HG02763 (cell line): ENCODE measurements at regions not wholly inside any gene's neighbourhood (a gene's known extent, or its start where the extent isn't known, plus 50 kb on each side); places are given as distances from the start of the nearest gene placed in this dataset.

Source experiments
- ATAC-seq: cut with Tn5 transposase; IDR thresholded peaks from one replicate; pipeline ENCODE4 v1.9.1; 2021; ENCODE audit warnings: mild to moderate bottlenecking, moderate library complexity; ENCODE audit not compliant: unreplicated experiment

DNA sequence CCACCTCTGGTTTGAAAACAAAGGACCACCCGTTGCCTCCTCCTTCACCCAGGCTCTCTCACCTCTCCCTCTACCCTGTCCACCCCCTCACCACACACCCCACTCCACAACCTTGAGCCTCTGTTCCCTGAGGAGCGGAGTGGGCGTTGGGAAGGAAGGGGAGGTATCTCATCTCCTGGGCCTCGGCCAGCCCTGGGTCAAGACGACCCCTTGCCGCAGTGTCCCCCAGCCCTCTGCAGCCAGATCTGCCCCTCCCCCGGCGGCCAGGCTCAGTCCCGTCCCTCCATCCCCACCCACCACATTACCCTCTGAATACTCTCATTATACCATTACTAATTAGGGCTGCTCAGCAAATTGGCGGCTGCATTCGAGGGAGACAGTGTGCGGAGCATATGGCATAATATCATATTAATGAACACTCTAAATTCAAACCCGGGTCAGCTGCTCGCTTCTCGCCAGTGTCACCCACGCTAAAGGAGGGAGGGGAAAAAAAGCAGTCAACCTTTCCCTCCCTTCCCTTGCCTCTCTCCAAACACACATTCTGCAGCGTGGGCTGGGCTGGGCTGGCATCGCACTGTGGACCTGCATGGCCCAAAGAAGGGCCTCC lies 123.2 kb upstream of the LHX1 start:
- ATAC-seq = no peak

DNA sequence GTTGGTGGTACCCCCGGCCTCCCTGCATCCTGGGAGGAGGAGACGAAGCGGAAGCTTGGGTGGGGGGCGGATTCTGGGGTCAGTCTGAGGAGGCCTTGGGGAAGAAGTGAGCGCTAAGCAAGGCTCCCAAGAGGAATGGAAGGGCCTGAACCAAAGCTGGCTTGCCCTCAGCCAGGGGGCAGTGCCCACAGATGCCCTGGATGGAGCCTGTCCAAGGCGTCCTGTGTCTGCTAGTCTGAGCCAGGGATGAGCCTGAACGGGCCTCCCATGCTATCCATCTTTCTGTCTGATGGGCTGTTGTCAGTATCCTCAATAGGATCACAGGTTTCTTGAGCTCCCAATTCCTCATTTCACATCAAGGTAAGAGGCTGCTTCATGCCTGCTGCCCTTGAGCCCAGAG lies 122.3 kb upstream of the LHX1 start:
- no peak for ATAC-seq

DNA sequence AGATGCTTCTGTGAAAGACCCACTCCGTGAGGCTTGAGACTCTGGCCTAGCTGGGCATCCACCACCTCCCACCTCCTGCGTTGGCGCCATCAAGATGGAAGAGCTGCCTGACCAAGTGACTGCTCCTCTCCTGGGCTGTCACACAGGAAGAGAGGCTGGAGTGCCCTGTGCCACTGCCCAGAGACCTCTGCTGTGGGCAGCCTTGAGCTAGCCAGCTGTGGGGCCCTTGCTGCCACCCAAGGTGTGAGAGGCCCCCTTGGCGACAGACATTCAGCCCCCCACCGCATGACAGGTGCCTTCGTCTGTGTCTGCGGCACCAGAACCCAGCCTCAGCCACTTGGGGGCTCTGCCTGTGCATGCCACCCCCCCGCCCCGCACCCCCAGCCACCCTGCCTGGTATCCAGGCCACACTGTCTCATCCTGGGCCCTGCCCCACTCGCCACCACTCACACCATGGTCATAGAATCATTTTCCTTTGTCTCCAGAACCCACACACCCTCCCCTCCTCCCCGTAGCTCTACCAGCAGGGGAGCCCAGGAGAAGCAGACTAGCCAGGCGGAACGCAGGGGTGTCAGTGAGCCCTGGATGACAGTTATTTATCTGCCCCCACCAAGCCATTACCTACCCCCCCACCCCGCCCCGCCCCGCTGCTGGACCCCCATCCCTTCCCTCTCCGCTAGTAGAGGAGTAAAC lies 120.9 kb upstream of the LHX1 start:
- no peak for ATAC-seq

DNA sequence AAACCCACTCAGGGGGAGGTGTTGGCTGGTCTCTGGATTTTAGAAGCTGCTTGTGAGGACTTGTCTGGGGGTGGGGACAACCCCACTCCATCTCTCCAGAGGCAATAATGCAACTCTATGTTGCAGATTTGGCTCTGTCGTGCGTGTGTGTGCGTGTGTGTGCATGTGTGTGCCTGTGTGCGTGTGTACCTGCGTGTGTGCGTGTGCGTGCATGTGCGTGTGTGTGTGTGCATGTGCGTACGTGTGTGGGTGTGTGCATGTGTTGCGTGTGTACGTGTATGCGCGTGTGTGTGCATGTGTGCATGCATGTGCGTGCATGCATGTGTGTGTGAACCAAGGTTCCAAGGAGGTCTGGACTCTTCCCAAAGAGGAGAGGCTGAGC lies 120.4 kb upstream of the LHX1 start:
- ATAC-seq = no peak

DNA sequence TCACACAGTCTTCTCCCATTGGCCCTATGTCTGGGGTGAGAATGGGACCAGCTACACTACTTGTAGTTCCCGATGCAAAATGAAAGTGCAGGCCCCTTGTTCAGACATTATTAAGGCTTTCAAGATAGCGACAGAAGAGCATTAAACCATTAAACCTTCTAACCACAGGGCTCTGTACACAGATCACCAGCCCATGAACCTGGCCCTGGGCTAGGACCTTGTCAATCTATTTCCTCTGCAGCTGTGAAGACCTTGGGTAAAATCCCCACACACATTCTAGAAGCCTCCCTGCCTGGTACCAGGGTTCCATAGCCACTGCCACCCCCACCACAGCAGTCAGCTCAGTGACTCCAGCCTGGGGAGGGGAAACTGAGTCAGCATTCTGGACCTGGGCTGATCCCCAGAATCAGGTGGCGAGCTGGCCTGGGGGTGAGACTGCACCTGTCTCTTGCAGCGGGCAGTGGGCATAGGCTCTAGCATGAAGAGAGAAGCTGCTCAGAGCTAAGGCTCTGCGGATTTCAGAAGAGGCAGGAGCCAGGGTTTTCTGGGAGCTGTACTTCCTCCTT lies 119.7 kb upstream of the LHX1 start:
- ATAC-seq = no peak

DNA sequence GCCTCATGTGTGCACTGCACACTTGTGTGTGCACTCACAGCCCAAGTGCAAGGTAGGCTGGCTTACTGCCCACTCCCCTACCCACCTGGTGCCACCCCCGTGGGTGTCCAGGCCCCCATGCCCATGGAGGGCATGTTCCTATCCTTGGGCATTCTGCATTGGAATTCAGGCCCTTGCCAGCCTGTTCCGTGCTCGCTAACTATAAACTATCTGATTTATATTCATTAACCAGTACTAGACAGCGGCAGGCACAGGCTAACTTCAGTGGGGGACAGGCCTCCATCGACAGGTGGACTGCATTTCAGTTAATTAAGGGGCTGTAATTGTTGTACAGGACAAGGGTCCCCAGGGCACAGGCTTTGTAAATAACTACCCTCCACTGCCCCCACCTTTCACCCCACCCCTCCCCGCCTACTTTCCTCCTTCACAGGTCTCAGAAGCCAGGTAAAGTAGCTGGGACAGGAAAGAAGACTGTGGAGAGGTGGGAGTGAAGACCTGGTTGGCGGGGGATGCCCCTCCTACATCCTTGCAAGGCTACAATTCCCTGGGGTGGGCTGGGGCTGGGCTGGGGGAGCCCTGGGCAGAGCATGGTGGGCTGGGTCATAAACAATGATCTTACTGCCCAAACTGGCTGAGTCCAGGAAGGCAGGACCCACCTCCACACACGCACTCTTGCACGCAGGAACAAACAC lies 119.0 kb upstream of the LHX1 start:
- no peak for ATAC-seq

DNA sequence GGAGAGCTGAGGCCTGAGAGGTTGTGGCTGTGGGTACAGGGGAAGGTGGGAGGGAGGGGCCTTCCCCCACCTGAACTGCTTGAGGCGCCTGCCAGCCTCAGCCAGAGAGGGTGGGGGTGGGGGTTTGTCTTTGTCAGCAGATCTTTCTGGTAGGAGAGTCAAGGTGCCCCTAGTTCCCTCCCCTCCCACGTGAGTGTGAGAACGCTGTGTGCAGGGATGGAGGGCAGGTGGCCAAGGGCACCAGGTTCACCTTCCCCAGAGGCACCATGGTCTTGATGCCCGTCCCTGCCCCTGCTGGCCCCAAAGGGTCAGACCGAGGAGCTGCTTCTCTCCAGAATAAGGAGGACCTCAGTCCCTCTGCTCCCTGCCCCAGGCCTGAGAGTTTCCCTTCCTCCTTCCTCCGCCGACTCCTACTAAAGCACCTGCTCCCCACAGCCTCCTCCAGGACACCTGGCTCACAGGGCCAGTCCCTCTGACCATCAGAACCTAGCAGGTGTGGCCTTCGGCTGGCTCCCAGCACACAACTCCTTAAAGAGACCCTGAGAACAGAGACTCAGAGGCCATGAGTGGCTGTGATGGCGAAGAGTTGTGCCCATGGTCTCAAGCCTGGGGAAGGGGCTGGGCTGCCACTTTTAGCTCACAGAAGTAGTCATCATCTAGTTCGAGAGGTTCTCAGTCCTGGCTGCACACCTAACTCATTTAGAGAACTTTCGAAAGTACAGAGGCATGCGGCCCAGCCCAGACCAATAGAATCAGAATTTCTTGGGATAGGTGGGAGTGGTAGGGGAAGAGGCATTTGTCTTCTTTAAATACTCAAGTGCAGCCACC lies 113.2 kb upstream of the LHX1 start:
- no peak for ATAC-seq

DNA sequence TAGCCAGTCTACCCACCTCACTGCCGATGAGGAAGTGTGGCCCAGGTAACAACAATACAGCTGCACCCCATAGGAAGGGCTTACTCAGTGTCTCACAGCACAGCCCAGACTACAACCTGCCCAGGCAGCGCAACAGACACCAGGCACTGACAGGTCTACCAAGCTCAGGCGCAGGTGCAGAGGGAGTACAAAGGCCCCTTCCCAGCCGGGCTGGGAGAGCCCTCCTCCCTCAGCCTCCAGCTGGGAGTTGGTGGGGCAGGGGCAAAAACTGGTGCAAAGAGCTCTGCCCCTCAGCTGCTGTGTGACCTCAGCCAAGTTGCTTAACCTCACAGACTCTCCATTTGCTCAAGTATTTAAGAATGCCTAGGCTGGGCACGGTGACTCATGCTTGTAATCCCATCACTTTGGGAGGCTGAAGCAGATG lies 112.6 kb upstream of the LHX1 start:
- no peak for ATAC-seq

DNA sequence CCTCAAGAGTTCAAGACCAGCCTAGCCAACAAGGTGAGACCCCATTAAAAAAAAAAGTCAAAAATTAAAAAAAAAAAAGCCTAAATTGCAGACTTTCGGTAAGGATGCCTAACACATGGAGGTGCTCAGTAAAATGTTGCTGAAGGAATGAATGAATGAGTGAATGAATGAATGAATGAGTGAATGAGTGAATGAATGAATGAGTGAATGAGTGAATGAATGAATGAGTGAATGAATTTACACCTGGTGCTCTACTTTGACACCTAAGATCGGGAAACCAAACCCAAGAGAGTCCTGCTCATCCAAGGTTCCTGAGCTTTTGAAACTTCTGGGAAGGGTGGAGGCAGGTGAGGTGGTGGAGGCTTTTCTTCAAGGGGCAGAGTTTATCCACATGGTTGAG lies 112.2 kb upstream of the LHX1 start:
- no peak for ATAC-seq

DNA sequence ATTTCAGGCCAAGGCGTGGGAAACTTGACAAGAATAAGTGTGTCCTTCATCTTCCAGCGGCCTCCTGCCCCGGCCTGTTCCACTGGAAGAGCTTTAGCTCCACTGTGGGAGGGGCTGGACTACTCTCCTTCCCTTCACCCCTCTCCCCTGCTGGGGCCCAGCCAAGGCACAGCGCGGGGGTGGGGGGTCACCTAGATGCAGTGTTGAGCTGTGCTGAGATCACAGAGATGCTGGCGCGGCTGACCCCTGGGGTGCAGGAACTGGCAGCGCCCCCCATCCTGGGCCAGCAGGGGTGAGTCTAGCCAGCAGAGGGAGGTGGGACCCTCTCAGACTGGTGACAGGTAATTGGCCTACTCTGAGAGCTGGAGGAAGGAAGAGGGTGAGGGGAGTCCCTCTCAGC lies 111.8 kb upstream of the LHX1 start:
- ATAC-seq = no peak

DNA sequence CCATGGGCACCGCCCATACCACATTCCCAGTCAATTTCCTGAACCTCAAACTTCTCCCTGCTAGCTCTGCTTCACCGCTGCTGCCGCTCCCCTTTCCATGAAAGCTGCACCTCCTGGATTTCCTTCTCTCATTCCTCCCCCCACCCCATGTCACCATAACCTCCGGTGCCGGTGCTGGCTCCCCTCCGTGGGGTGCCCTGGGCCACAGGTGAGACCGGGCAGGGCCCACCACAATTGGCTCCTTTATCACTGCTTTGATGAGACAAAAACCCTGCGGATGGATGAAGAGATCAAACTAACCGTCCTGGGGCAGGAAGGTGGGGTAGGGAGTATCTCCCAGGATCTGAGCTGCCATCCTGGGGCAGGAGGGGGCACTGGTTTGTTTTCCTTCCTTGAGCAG lies 111.3 kb upstream of the LHX1 start:
- ATAC-seq = no peak

DNA sequence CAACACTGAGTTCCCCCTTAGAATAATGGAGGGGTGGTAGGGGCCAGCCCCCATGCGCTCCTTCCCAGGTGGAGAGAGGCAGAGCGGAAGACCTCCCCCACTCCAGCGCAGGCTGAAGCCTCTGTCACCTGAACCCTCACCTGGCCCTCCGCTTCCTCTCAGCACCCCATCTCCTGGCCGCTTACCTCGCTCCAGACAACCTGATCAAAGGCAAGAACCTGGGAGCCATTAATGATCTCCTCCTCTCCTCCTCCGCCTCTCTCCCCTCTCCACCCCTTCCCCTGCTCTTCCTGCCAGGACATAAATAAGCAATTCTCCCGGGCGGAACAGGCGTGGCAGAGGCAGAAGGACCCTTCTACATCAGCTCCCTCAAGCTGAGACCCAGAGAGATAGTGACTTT lies 110.2 kb upstream of the LHX1 start:
- ATAC-seq = no peak

DNA sequence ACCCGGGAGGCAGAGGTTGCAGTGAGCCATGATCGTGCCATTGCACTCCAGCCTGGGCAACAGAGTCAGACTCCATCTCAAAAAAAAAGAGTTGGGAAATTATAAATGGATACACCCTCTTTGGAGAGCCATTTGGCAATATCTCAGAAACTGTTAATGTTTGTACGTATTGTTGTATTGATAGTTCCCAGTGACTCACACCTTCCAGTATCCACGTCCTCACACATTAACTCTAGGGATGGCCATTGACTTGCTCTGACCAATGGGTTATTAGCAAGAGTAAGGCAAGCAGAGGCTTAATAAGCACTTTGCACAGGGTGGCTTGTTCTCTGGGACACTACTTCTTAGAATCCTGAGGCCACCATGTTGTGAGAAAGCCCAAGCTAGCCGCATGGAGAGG lies 107.6 kb upstream of the LHX1 start:
- no peak for ATAC-seq

DNA sequence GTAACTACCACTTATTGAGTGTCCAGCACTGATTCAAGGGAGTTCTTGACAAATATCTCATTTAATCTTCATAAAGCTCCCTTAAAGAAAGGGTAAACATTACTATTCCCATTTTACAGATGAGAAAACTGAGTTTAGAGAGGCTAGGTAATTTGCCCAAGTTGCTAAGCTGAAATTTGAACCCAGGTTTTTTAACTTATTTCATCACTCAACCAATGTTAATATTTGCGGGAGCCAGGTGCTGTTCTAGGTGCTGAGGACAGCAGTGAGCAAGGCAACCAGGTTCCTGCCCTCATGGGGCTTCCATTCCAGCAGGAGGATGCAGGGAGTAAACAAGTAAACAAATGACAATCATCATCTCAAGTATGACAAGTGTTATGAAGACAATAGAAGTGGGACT lies 104.0 kb upstream of the LHX1 start:
- no peak for ATAC-seq

DNA sequence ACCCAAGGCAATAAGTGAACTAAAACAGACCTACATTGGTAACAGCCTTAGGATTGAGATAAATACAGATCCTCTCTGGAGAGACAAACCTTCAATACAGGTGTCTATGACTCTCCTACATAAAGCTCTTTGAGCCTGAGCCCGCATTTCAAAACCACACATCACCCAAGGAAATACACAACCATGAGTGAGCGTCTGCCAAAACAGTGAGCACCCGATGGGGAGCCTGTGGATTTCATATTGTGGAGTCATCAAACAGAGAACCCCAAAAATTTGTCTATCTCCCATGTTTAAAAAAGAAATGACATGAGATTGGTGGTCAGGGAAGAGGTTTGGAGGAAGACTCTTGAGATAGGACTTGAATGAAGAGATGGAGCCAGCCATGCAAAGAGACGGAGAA lies 102.2 kb upstream of the LHX1 start:
- ATAC-seq = no peak

DNA sequence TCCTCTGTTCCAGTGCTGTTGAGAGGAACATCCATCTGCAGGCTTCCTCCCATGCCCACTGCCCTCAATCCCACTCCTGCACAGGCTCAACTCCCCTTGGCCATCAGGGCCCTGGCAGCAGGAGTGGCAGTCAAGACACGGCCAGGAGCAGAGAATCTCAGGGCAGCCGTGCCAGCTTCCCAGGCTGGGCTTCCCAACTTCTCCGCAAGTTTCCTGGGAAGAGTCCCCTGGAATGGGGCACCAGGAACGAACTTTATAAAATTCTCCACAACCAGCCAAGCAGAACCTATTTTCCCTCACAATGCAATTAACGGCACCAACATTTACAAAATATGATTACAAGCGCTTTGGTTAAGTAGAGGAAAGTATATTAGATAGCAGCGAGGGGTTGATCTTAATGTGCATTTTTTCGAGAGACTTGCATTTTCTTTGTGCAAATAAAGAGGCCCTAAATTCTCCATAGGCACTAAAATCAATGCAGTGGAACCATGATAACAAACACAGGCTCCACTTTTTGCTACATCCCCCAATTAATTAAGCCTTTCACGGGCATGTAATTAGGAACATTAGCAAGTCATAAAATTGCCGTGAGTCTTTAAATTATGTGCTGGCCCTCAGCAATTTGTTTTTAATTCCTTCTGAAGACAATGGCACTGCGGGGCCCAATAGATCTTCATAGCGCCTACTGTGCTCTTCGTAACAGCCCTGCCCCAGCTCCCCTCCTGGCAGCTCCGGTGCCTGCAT lies 99.9 kb upstream of the LHX1 start:
- no peak for ATAC-seq

DNA sequence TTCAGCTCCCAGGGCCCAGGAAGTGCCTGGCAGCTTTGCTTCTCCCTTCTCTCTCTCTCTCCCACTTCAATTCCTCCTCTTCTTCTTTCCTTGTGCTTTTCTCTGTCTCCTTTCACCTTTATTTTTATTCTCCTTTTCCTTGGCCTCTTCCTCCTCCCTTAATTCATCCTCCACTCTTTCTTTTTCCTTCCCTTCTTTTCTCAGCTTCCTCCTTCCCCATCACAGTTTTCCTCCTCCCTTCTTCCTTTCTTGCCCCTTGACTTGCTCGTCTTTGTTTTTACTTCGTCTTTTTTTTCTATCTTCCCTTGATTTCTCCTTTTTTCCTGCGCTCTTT lies 99.4 kb upstream of the LHX1 start:
- no peak for ATAC-seq

DNA sequence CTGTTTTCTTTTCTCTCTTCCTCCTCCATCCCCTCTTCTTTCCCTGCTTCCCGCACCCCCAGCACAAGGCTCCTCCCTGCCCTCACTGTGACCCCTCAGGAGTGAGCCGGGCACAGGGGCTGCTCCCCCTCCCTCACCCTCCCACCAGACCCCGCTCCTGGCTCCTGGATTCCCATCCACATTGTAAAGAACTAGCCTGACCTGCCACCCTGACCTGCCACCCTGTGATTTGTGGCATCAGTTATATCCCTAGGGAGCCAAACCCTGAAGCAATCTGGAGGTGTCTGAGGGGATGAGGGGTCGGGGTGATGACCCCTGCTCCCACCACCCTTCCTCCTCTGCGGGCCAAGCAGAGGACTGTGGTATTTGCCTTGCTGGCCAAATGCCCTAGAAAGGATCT lies 98.0 kb upstream of the LHX1 start:
- ATAC-seq = no peak

DNA sequence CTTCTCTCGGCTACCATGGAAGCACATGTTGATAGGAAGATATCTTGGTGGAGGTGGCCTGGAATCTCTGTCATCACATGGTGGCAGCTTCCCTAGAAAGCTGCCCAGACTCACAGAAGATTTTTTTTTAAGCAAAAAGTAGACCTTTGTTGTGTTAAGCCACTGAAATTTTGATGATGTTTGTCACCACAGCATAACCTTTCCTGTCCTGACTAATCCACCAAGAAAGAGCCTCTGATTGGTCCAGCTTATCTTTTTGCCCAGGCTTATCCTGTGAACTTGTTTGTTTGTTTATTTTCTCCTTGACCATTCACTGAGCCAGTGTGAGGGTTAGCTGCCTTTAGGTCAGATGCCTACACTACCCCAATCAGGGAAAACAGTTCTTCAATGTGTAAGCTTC lies 96.5 kb upstream of the LHX1 start:
- ATAC-seq = no peak

DNA sequence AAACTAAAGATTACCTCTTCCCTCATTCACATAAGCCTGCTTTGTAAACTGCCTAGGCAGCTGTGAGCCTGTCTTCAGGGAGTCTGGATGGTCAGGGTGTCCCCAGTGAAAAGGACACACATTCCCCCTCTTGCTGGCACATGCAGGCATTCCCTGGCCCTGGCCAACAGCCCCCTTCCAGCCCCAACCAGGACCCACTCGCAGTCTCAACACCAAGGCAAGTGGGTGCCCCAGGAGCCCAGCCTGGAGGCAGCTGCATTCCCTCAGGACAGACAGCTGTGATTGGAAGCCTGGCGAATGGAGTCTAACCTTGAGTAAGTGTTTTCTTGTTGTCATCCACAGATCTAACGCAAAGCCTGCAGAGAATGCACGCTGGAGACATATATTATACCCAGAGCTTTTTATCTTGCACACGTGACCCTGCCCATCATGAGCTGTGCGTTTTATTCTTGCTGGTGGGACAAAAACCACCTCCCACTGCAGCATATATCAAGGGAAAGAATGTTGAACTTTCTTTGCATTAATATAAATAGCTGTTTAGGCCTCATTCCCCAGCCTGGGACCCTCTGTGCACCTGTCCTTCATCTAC lies 95.0 kb upstream of the LHX1 start:
- no peak for ATAC-seq
